Prostate gland (tissue), 2 donors: ENCODE measurements at regions not wholly inside any gene's neighbourhood (a gene's known extent, or its start where the extent isn't known, plus 50 kb on each side); places are given as distances from the start of the nearest gene placed in this dataset.
"Not testable (repeated sequence)": the region's sequence is repeated elsewhere in the genome, so short reads cannot be mapped to it uniquely, and the experiment has no call there.

ENCODE experiments used
- POLR2A ChIP-seq: fragments of 450-650 bp; IDR thresholded peaks from one replicate; pipeline ENCODE4 v1.6.1; 2016; ENCODE audit warnings: antibody characterized with exemption, mild to moderate bottlenecking
- POLR2AphosphoS5 ChIP-seq: sonication (generic); formaldehyde crosslinking; IDR thresholded peaks from one replicate; pipeline ENCODE4 v1.6.1; 2017; ENCODE audit warnings: antibody characterized with exemption
- TF ChIP-seq, protein P1 (sequence below), 4 experiments: fragments of 200-600 bp in 2 of 4; fragments of 450-650 bp in 2 of 4; sonication (generic) in 2 of 4; IDR thresholded peaks; 1 replicate in 3 of 4; 2 replicates in 1 of 4; pipeline ENCODE4 v1.5.1; 2016 to 2019; ENCODE audit warnings: antibody characterized with exemption in 4 of 4, mild to moderate bottlenecking in 2 of 4, moderate library complexity in 2 of 4

DNA sequence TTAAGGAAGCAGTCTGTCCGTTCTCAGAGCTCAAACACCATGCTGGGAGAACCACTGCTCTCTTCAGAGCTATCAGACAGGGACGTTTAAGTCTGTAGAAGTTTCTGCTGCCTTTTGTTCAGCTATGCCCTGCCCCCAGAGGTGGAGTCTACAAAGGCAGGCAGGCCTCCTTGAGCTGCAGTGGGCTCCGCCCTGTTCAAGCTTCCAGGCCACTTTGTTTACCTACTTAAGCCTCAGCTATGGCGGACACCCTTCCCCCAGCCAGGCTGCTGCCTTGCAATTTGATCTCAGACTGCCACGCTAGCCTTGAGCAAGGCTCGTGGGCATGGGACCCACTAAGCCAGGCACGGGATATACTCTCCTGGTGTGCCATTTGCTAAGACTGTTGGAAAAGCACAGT lies 180.7 kb upstream of the TMEM196 start:
- TF ChIP-seq, protein P1, sequence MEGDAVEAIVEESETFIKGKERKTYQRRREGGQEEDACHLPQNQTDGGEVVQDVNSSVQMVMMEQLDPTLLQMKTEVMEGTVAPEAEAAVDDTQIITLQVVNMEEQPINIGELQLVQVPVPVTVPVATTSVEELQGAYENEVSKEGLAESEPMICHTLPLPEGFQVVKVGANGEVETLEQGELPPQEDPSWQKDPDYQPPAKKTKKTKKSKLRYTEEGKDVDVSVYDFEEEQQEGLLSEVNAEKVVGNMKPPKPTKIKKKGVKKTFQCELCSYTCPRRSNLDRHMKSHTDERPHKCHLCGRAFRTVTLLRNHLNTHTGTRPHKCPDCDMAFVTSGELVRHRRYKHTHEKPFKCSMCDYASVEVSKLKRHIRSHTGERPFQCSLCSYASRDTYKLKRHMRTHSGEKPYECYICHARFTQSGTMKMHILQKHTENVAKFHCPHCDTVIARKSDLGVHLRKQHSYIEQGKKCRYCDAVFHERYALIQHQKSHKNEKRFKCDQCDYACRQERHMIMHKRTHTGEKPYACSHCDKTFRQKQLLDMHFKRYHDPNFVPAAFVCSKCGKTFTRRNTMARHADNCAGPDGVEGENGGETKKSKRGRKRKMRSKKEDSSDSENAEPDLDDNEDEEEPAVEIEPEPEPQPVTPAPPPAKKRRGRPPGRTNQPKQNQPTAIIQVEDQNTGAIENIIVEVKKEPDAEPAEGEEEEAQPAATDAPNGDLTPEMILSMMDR (IDR thresholded peaks at IDR 0.05), result not testable (repeated sequence)
- TF ChIP-seq POLR2A, POLR2AphosphoS5: not testable (repeated sequence)
